Rectal smooth muscle tissue (tissue), 1 donor: ENCODE measurements at regions not wholly inside any gene's neighbourhood (a gene's known extent, or its start where the extent isn't known, plus 50 kb on each side); places are given as distances from the start of the nearest gene placed in this dataset.

ENCODE experiments used
- H3K27ac ChIP-seq: one replicate; pipeline ENCODE4 v1.7.0; 2013; ENCODE audit warnings: low read depth, low read length, inconsistent platforms
- H3K27me3 ChIP-seq: one replicate; pipeline ENCODE4 v1.7.0; 2013; ENCODE audit warnings: low read length; ENCODE audit not compliant: control insufficient read depth, insufficient read depth
- H3K36me3 ChIP-seq: one replicate; pipeline ENCODE4 v1.7.0; 2013; ENCODE audit warnings: low read length; ENCODE audit not compliant: control insufficient read depth, insufficient read depth
- H3K4me1 ChIP-seq: one replicate; pipeline ENCODE4 v1.7.0; 2013; ENCODE audit warnings: low read length; ENCODE audit not compliant: control insufficient read depth, insufficient read depth
- H3K4me3 ChIP-seq: one replicate; pipeline ENCODE4 v1.7.0; 2013; ENCODE audit warnings: low read length
- H3K9ac ChIP-seq: one replicate; pipeline ENCODE4 v1.7.0; 2013; ENCODE audit warnings: low read length

DNA sequence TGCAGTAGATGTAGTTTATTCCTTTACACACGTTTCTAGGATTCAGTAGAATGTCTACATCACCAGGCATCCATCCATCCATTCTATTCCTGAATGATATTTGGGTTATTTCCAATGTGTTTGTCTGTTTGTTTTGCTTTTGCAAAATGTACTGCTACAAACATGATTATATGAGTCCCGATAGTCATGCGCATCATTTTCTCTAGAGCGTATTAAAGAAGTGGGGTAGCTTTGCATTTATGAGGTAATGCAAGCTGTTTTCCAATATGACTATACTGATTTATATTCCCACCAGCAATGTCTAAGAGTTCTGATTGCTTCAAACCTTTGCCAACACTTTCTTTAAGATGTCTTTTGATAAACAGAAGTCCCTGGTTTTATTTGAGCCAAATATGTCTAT, 253.2 kb downstream of the NOVA1 start:
- Histone ChIP-seq H3K9ac (no peak overlapping the region), H3K36me3 (no peaks in the 10 kb centered on the region), H3K4me3 (no peak overlapping the region)

DNA sequence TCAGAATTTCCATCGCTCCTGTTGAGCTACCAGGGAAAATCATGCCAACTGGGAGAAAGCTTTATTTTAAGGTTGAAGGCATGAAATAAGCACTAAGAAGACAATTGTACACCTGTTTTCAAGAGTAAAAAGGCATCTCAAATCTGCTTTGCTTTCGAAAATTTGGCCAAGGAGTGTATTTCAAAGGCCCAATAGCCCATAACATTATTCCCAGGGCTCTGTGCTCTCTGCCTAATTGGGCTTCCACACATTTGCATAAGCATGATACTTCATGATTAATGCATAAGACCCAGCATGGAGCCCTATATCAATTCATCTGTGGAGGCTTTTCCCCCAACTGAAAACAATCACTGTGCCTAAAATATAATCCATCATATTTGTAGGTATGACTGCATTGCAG, 258.5 kb downstream of the NOVA1 start:
- H3K4me1 ChIP-seq: no peaks in the 10 kb centered on the region
- H3K9ac ChIP-seq: no peak overlapping the region
- no peak overlapping the region for H3K4me3 ChIP-seq
- H3K27me3 ChIP-seq: no peaks in the 10 kb centered on the region
- H3K27ac ChIP-seq: no peak overlapping the region
- no peaks in the 10 kb centered on the region for H3K36me3 ChIP-seq

More for the DNA sequence above, 253.2 kb downstream of the NOVA1 start:
- no peaks in the 10 kb centered on the region for H3K4me1 ChIP-seq
- no peak overlapping the region for H3K27ac ChIP-seq
- no peaks in the 10 kb centered on the region for H3K27me3 ChIP-seq

DNA sequence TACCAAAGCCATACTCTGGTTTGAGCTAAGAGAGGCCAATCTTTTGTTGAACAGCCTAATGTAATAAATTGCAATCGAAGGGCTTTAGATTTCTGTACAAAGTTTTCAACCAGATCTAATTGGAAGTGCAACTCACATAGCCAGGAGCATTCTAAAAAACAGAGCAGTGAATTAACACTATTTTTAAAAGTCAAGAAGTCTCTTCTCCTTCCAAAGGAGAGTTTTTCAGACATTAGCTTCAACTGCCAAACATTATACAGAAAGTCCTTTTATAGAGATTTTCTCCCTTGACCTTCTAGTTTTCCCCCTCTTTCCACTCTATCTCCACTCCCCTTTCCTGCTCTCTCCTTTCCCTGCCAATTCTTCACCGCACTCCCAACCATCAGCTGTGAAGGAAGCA, 259.6 kb downstream of the NOVA1 start:
- Histone ChIP-seq H3K27ac (no peak overlapping the region), H3K4me1 (no peaks in the 10 kb centered on the region)

DNA sequence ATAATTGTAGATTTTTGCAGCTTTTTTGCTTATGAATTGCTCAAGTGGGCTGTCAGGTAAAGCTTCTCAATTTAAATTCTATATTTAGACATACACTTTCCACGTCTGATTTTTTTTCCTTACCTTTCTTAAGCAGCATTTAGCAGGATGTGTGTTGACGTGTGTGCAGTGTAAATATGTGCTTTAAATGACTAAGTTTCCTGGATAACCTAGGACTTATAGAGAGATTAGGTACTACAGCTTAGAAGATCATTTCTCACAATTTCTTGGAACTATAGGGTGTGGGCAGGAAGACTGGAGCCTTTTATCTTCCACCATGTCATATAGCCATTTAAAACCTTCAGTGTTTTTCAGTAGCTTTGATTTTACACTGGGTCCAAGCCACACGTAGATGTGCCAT, 263.5 kb downstream of the NOVA1 start:
- no peak overlapping the region for H3K9ac ChIP-seq
- no peaks in the 10 kb centered on the region for H3K27me3 ChIP-seq
- no peaks in the 10 kb centered on the region for H3K4me1 ChIP-seq
- no peak overlapping the region for H3K27ac ChIP-seq
- H3K36me3 ChIP-seq: no peaks in the 10 kb centered on the region
- H3K4me3 ChIP-seq: no peak overlapping the region

More for the DNA sequence above, 259.6 kb downstream of the NOVA1 start:
- Histone ChIP-seq H3K27me3 (no peaks in the 10 kb centered on the region), H3K36me3 (no peaks in the 10 kb centered on the region), H3K4me3 (no peak overlapping the region), H3K9ac (no peak overlapping the region)

DNA sequence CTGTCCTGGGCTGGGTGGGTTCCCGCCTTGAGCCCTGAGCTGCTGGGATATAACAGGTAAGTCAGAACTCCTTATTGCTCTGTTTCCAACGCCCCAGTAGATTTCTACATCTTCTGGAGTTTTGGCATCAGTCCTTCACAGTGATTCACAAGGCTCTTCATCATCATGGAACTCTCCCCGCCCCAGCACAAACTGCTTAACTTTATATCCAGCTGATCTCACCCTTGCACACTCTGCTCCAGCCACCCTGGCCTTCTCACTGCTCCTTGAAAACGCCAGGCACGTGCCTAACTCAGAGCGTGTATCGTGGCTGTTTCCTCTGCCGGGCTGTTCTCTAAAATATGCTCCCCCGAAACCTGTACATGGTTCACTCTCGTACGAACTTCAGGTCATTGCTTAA, 264.9 kb downstream of the NOVA1 start:
- Histone ChIP-seq H3K27ac (no peak overlapping the region), H3K9ac (no peak overlapping the region), H3K4me1 (no peaks in the 10 kb centered on the region), H3K27me3 (no peaks in the 10 kb centered on the region), H3K4me3 (no peak overlapping the region), H3K36me3 (no peaks in the 10 kb centered on the region)

DNA sequence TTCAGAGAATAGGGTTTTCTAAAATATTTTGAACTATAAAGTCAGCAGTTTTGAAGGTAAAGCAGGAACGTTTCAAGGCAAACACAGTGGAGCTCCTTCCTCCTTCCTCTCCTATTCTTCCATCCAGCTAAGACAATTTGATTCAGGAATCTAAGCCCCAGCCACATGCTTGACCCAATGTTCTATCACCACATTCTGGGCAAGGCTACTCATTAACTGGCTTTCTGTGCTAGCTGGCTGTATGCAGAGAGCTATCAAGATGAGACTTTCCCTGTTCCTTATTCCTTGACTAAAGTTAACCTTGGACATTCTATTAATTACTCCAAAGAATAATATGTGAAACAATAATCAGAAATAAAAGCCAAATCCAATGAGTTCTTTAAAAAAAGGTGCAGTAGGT, 266.9 kb downstream of the NOVA1 start:
- Histone ChIP-seq H3K36me3 (no peaks in the 10 kb centered on the region), H3K4me3 (no peak overlapping the region), H3K9ac (no peak overlapping the region), H3K4me1 (no peaks in the 10 kb centered on the region), H3K27me3 (no peaks in the 10 kb centered on the region), H3K27ac (no peak overlapping the region)

DNA sequence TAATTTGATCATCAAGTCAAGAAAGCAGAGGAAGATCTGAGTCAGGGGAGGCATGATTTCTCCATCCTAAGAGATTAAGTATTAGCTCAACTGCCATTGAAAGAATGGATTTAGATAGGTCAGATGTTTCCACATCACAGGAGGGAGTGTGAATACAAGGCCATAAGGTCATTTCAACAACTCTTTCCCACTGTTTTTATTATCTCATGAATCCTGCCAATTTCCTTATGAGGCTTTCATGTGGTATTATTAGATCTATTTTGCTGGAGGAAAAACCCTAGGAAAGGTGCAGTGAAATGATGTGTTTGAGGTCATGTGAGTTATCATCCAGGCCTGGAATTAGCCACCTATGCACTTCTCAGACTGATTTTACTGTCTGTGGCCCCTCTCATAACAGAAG, 269.0 kb downstream of the NOVA1 start:
- Histone ChIP-seq H3K27ac (no peak overlapping the region), H3K9ac (no peak overlapping the region), H3K27me3 (no peaks in the 10 kb centered on the region), H3K4me3 (no peak overlapping the region), H3K4me1 (no peaks in the 10 kb centered on the region), H3K36me3 (no peaks in the 10 kb centered on the region)

DNA sequence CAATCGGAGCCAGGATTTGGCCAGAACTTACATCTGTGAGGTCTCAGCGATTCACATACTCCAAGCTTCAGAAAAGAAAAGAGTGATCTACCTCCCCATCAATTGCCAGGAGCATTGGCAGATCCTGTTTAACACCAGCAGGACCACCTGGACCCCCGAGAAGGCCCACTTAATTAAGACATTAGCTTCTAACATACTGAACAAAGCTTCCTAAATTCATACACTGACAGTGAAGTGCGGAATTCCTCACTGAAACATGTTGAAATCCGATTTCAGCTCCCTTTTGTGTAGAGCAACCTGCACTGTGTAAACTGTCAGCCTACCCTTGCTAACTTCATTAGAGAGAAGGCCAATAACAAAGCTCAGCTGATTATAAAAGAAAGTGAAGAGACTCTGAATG, 274.0 kb downstream of the NOVA1 start:
- no peak overlapping the region for H3K9ac ChIP-seq
- no peak overlapping the region for H3K4me3 ChIP-seq
- H3K4me1 ChIP-seq: no peaks in the 10 kb centered on the region
- no peaks in the 10 kb centered on the region for H3K36me3 ChIP-seq
- H3K27me3 ChIP-seq: no peaks in the 10 kb centered on the region
- H3K27ac ChIP-seq: peak overlapping the region; percentile 32

DNA sequence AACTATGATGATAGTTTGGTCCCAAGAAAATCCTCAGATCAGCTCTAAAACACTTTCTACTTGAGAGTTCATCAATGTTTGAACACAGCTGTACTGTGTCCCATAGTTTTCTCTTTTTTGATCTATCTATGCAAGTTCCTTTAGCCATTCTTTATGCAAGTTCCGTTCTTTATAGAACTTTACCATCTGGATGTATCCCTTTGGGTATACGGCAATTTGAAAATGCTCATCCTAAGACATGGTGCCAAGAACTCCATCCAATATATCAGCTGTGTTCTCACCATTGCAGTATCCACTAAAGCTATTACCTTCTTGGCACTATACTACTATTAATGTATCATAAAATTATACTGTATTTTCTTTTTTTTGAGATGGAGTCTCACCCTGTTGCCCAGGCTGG, 276.9 kb downstream of the NOVA1 start:
- Histone ChIP-seq H3K27me3 (no peaks in the 10 kb centered on the region), H3K27ac (no peak overlapping the region)

DNA sequence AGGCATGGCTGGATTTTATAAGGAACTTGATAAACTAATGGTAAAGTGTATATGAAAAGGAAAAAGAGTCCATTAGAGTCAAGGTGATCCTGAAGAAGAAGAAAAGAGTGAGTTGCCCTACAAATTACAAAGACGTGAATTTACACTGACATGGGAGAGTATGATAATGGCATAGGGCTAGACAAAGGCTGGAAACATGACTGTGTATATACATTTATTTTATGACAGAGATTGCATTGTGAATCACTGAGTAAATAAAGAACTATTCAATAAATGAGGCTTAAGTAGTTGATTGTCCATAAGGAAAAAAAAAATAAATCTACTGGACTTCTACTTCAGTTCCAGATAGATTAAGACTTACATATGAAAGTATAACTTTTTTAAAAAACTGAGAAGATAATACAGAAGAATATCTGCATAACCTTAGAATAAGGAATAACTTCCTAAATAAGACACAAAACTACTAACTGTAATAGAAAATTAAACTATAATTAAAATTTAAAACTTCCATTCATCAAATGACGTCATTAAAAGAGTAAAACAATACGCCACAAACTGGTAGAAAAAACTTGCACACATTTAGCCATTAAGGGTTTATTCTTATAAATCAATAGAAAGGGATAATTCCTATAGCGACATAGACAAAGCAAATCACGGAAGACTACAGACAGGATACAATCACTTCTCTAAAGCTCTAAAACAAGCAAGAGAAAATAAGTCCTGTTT, 278.5 kb downstream of the NOVA1 start:
- Histone ChIP-seq H3K27me3 (no peaks in the 10 kb centered on the region), H3K4me1 (no peaks in the 10 kb centered on the region), H3K36me3 (no peaks in the 10 kb centered on the region), H3K9ac (no peak overlapping the region), H3K4me3 (no peak overlapping the region), H3K27ac (no peak overlapping the region)

More for the DNA sequence above, 276.9 kb downstream of the NOVA1 start:
- H3K36me3 ChIP-seq: no peaks in the 10 kb centered on the region
- no peaks in the 10 kb centered on the region for H3K4me1 ChIP-seq
- no peak overlapping the region for H3K4me3 ChIP-seq
- H3K9ac ChIP-seq: no peak overlapping the region

DNA sequence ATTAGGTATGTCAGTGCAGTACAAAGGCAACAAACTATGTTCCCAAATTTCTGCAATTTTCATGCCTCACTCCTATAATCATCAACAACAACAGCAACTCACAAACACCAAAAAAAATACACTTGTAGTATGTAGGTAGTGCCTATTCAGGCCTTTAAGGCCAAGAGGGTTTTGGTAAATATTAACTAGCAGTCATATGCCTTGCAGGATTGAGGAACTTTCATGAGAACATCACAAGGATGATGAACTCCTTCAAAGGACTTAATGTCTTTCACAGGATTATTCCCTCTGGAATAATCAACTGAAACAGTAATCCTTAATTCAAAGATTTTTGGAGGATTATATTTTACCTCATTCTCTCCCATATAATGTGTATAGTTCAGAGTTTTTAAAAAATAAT, 293.8 kb downstream of the NOVA1 start:
- no peak overlapping the region for H3K9ac ChIP-seq
- H3K4me3 ChIP-seq: no peak overlapping the region
- no peaks in the 10 kb centered on the region for H3K27me3 ChIP-seq
- H3K4me1 ChIP-seq: no peaks in the 10 kb centered on the region
- no peaks in the 10 kb centered on the region for H3K36me3 ChIP-seq
- H3K27ac ChIP-seq: no peak overlapping the region

DNA sequence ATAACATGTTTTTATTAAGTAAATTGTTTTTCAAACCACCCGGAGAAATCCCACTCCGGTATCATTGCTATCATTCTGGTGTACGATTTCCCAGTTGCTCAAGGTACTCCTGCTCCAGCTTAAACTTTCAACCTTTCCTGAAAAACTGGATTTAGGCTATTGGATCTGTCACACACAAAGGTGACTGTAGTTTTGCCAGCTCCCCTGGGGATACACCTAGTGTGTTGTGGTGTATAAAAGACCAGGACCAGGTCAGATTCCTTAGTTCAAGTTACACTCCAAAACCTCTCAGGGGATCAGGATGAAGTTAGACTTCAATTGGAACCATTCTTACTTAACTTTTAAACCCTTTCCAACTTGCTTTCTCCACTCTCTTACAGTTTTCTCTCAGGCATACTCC, 303.9 kb downstream of the NOVA1 start:
- Histone ChIP-seq H3K4me3 (no peak overlapping the region), H3K36me3 (no peaks in the 10 kb centered on the region), H3K27ac (no peak overlapping the region), H3K9ac (no peak overlapping the region), H3K4me1 (no peaks in the 10 kb centered on the region), H3K27me3 (no peaks in the 10 kb centered on the region)

DNA sequence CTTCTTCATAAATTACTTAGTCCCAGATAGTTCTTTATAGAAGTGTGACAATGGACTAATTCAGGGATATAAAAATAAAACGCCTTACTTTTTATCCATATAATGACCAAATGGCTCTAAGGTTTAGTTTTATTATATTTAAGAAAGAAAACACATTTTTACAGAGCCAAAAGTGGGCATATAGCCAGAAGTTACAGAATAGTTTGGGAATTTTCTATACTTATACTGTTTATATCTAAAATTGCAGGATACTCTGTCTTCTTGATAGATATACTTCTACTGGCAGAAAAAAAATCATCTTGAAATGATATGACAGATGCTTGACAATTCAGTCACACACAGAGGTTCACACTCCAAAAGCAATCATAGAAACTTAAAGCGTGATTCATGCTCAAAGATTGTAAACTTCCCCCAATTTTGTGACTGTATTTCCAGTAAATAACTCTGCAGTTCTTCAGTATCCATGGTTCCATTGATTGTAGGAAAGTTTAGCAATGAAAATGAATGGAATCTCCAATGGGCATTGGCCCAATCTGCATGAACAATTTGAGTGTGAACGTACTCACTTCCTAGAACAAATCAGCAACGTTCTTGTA, 307.8 kb downstream of the NOVA1 start:
- Histone ChIP-seq H3K4me3 (no peak overlapping the region), H3K27ac (no peak overlapping the region), H3K36me3 (no peaks in the 10 kb centered on the region), H3K4me1 (peaks cover 17% of the 10 kb centered on the region), H3K27me3 (no peaks in the 10 kb centered on the region), H3K9ac (no peak overlapping the region)
